ENCODE measurements at regions not wholly inside any gene's neighbourhood (a gene's known extent, or its start where the extent isn't known, plus 50 kb on each side); places are given as distances from the start of the nearest gene placed in this dataset.

DNA sequence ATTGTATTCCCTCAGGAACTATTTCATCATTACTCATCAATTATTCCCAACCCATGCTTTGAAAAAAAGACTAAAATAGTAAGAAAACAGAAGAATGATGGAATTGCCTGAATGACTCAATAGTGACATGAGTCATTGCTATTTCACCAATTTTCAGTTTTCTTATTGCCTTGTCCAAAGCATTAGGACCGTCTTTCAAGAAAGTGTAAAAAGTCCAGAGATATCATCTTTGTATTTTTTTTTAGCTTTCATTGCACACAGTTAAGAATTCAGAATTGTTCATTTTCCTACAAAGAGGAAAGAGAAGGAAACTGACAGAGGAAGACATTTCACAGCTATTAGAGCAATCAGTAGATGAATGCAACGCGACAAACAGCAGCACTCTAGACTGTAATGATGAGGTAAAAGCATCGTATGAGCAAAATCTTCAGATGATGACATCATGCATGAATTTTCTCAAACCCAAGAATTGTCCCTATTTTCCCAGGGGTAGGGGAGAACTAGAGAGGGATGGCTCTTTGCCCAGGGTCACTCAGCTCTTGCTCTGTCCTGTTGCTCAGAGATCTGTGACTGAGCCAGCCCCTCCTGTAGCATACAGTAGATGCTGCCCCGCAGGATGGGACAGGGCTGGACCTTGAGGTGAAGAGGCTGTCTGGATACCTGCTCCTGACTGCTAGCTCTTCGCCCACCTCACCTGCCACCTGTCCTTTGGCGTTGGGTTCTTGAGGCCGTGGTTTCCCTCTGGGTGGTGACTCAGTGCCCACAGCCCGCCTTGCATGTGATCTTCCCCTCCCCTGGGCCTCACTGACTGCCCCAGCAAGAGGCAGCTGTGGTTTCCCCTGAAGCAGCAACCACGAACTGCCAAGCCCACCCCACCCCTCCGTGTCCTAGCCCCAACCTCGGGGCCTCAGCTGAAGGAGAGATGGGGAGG is 84.8 kb downstream of the PPCDC start:
- Histone ChIP-seq H2AFZ (no peak overlapping the region), H3K27me3 (no peaks in the 10 kb centered on the region), H3K79me2 (no peaks in the 10 kb centered on the region), H3K4me3 (no peak overlapping the region), H3K9me2 (replicated peaks; ENCODE audit: insufficient read depth) (no peaks in the 10 kb centered on the region), H3K36me3 (replicated peaks; ENCODE audit: insufficient read depth, low read depth) (no peaks in the 10 kb centered on the region), H4K20me1 (ENCODE audit: insufficient read depth, poor library complexity, severe bottlenecking) (no peaks in the 10 kb centered on the region), H3K4me1 (ENCODE audit: insufficient read depth) (peaks cover 25% of the 10 kb centered on the region), H3K9me3 (ENCODE audit: low read depth) (no peaks in the 10 kb centered on the region), H3K4me2 (no peak overlapping the region), H3K27ac (no peak overlapping the region)
- DNase-seq (ENCODE audit: low spot score): peak; percentile 26
- TF ChIP-seq EZH2 (IDR thresholded peaks at IDR 0.05; ENCODE audit: borderline replicate concordance): no peak
- TF ChIP-seq EZH2phosphoT487 (IDR thresholded peaks at IDR 0.05; ENCODE audit: low read depth, severe bottlenecking, unreplicated experiment): no peak
- TF ChIP-seq, protein P1, sequence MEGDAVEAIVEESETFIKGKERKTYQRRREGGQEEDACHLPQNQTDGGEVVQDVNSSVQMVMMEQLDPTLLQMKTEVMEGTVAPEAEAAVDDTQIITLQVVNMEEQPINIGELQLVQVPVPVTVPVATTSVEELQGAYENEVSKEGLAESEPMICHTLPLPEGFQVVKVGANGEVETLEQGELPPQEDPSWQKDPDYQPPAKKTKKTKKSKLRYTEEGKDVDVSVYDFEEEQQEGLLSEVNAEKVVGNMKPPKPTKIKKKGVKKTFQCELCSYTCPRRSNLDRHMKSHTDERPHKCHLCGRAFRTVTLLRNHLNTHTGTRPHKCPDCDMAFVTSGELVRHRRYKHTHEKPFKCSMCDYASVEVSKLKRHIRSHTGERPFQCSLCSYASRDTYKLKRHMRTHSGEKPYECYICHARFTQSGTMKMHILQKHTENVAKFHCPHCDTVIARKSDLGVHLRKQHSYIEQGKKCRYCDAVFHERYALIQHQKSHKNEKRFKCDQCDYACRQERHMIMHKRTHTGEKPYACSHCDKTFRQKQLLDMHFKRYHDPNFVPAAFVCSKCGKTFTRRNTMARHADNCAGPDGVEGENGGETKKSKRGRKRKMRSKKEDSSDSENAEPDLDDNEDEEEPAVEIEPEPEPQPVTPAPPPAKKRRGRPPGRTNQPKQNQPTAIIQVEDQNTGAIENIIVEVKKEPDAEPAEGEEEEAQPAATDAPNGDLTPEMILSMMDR (IDR thresholded peaks at IDR 0.05; ENCODE audit: poor library complexity): no peak
- 73% methylated on average over 12 of the region's 12 CpGs for WGBS (ENCODE audit: low lambda C conversion rate, missing lambda C conversion rate)

DNA sequence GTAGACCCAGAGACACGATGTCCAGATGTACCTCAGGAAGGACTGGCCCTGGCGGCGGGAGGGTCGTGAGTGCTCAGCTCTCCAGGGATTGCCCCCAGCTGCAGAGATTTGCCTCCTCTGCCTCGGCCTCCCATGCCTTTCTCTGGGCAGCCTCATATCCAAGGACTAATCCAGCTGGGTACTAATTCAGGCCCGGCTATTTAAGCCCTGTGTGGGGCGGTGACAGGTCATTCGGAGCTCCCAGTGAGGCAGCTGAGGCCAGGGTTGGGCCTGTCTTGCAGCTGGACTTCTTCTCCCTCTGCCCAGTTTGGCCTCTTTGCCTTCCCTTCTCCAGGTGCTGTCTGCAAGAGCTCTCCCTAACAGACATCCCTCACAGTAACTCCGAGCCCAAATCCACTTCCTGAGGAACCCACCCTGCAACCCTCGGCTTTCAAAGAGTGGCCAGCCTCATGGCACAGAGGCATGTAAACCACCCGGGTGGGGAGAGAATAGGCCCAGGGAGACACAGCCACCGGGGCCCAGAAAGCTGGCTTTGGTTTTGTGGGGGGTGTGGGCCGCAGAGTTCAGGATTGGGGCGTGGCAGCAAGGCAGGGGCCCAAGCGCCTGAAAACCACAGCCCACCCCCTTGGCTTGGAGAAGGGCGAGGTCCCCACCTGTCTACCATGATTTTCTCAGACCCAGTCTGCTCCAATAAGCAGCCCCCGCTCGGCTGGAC is 85.8 kb downstream of the PPCDC start:
- WGBS (ENCODE audit: low lambda C conversion rate, missing lambda C conversion rate): 90% methylated on average over 18 of the region's 18 CpGs
- TF ChIP-seq EZH2phosphoT487 (IDR thresholded peaks at IDR 0.05; ENCODE audit: low read depth, severe bottlenecking, unreplicated experiment) (no peak), EZH2 (IDR thresholded peaks at IDR 0.05; ENCODE audit: borderline replicate concordance) (no peak)
- TF ChIP-seq, protein P1 (IDR thresholded peaks at IDR 0.05; ENCODE audit: poor library complexity): no peak
- no peaks in the 10 kb centered on the region for H3K36me3 ChIP-seq (replicated peaks; ENCODE audit: insufficient read depth, low read depth)
- H3K4me3 ChIP-seq: no peak overlapping the region
- no peaks in the 10 kb centered on the region for H3K79me2 ChIP-seq
- no peaks in the 10 kb centered on the region for H3K9me2 ChIP-seq (replicated peaks; ENCODE audit: insufficient read depth)
- no peaks in the 10 kb centered on the region for H4K20me1 ChIP-seq (ENCODE audit: insufficient read depth, poor library complexity, severe bottlenecking)
- no peaks in the 10 kb centered on the region for H3K9me3 ChIP-seq (ENCODE audit: low read depth)
- no peak overlapping the region for H2AFZ ChIP-seq
- peaks cover 25% of the 10 kb centered on the region for H3K4me1 ChIP-seq (ENCODE audit: insufficient read depth)
- no peak overlapping the region for H3K27ac ChIP-seq
- no peak overlapping the region for H3K4me2 ChIP-seq
- H3K27me3 ChIP-seq: no peaks in the 10 kb centered on the region
- no peak for DNase-seq (ENCODE audit: low spot score)

DNA sequence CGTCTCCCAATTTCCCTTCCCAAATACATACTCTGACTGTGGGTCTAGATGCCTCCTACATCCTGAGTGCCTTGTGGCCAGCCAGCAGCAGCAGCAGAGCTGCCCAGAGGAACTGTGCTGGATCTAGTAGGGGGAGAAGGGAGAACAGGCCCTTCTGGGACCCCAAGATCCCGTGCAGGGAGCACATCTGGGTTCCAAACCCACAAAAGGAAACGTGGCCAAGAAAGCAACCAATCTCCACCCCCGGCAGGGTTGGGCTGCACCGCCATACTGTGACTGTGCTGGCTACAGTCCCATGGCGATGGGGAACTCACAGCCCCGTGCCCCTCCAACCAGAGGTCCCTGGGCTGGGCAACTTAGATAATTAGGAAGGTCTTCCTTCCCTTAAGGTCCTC is 86.3 kb downstream of the PPCDC start:
- Histone ChIP-seq H3K36me3 (replicated peaks; ENCODE audit: insufficient read depth, low read depth) (no peaks in the 10 kb centered on the region), H2AFZ (no peak overlapping the region), H3K4me1 (ENCODE audit: insufficient read depth) (peaks cover 25% of the 10 kb centered on the region), H3K4me2 (no peak overlapping the region), H3K9me2 (replicated peaks; ENCODE audit: insufficient read depth) (no peaks in the 10 kb centered on the region), H3K27ac (no peak overlapping the region), H4K20me1 (ENCODE audit: insufficient read depth, poor library complexity, severe bottlenecking) (no peaks in the 10 kb centered on the region), H3K27me3 (no peaks in the 10 kb centered on the region), H3K9me3 (ENCODE audit: low read depth) (no peaks in the 10 kb centered on the region), H3K79me2 (no peaks in the 10 kb centered on the region), H3K4me3 (no peak overlapping the region)
- DNase-seq (ENCODE audit: low spot score): no peak
- 93% methylated on average over 7 of the region's 7 CpGs for WGBS (ENCODE audit: low lambda C conversion rate, missing lambda C conversion rate)
- no peak for TF ChIP-seq EZH2 (IDR thresholded peaks at IDR 0.05; ENCODE audit: borderline replicate concordance)
- TF ChIP-seq, protein P1 (IDR thresholded peaks at IDR 0.05; ENCODE audit: poor library complexity): no peak

Data from hepatocyte (in vitro differentiated cells).